HG03039 (cell line): ENCODE measurements at regions not wholly inside any gene's neighbourhood (a gene's known extent, or its start where the extent isn't known, plus 50 kb on each side); places are given as distances from the start of the nearest gene placed in this dataset.

Experiments used
- ATAC-seq: cut with Tn5 transposase; IDR thresholded peaks from one replicate; pipeline ENCODE4 v1.9.1; 2021; ENCODE audit warnings: mild to moderate bottlenecking, moderate library complexity; ENCODE audit not compliant: unreplicated experiment

GRCh38 chr13:99053636-99054233, 75.9 kb upstream of the DOCK9 start:
- no peak for ATAC-seq

GRCh38 chr13:99055281-99055680, 77.4 kb upstream of the DOCK9 start:
- no peak for ATAC-seq

GRCh38 chr13:99055735-99056134, 77.9 kb upstream of the DOCK9 start:
- no peak for ATAC-seq

- ATAC-seq, result no peak
These were observed 78.6 kb upstream of the DOCK9 start for GRCh38 chr13:99056381-99057014.

GRCh38 chr13:99057310-99057975, 79.6 kb upstream of the DOCK9 start:
- ATAC-seq, result no peak

- ATAC-seq, result no peak
These were observed 80.9 kb upstream of the DOCK9 start for GRCh38 chr13:99058527-99059495.

GRCh38 chr13:99059498-99060075, 81.7 kb upstream of the DOCK9 start:
- ATAC-seq, result no peak

GRCh38 chr13:99061411-99061810, 83.5 kb upstream of the DOCK9 start:
- ATAC-seq, result no peak

- ATAC-seq, result no peak
These were observed 84.7 kb upstream of the DOCK9 start for GRCh38 chr13:99062593-99062992.

- no peak for ATAC-seq
These were observed 85.3 kb upstream of the DOCK9 start for GRCh38 chr13:99063178-99063577.

GRCh38 chr13:99063952-99064351, 86.1 kb upstream of the DOCK9 start:
- ATAC-seq, result no peak

GRCh38 chr13:99064624-99065234, 86.9 kb upstream of the DOCK9 start:
- no peak for ATAC-seq

- ATAC-seq, result no peak
These were observed 87.6 kb upstream of the DOCK9 start for GRCh38 chr13:99065235-99066015.

GRCh38 chr13:99066219-99066618, 88.4 kb upstream of the DOCK9 start:
- no peak for ATAC-seq

- no peak for ATAC-seq
These were observed 89.5 kb upstream of the DOCK9 start for GRCh38 chr13:99067159-99067985.

GRCh38 chr13:99071211-99071610, 93.3 kb upstream of the DOCK9 start:
- no peak for ATAC-seq

- ATAC-seq, result no peak
These were observed 93.8 kb upstream of the DOCK9 start for GRCh38 chr13:99071666-99072065.

GRCh38 chr13:99072356-99072755, 94.5 kb upstream of the DOCK9 start:
- no peak for ATAC-seq

GRCh38 chr13:99072941-99073340, 95.1 kb upstream of the DOCK9 start:
- ATAC-seq, result no peak
